IMR-90 (cell line): ENCODE measurements at regions not wholly inside any gene's neighbourhood (a gene's known extent, or its start where the extent isn't known, plus 50 kb on each side); places are given as distances from the start of the nearest gene placed in this dataset.

ENCODE experiments used
- CTCF ChIP-seq: conservative IDR thresholded peaks from 2 replicates; pipeline ENCODE4 v1.5.1; 2012; ENCODE audit warnings: mild to moderate bottlenecking, low read depth, low read length, improper control_type of control experiment
- RAD21 ChIP-seq: IDR thresholded peaks from 2 replicates; pipeline ENCODE4 v1.6.1; 2012; ENCODE audit warnings: low read length, improper control_type of control experiment

GRCh38 chr11:31913985-31914384, 102.9 kb upstream of the PAX6 start:
- TF ChIP-seq CTCF (no peak), RAD21 (no peak)
